Hepatic stellate cell (primary cell): ENCODE measurements at regions not wholly inside any gene's neighbourhood (a gene's known extent, or its start where the extent isn't known, plus 50 kb on each side); places are given as distances from the start of the nearest gene placed in this dataset.
"Not testable (repeated sequence)": the region's sequence is repeated elsewhere in the genome, so short reads cannot be mapped to it uniquely, and the experiment has no call there.

Experiments used
- DNase-seq: peaks from one replicate; pipeline ENCODE4 v3.0.0; 2011; ENCODE audit warnings: low spot score

GRCh38 chr12:54799966-54800365 lies 54.4 kb upstream of the MUCL1 start:
- not testable (repeated sequence) for DNase-seq

- no peak for DNase-seq
Measured at GRCh38 chr12:54798651-54799050, 55.7 kb upstream of the MUCL1 start.

- DNase-seq = no peak
Measured at GRCh38 chr12:54796991-54797390, 57.3 kb upstream of the MUCL1 start.

- DNase-seq = no peak
Measured at GRCh38 chr12:54795644-54796043, 58.7 kb upstream of the MUCL1 start.

GRCh38 chr12:54786081-54786480 lies 68.2 kb upstream of the MUCL1 start:
- DNase-seq = no peak

GRCh38 chr12:54784115-54784514 lies 70.2 kb upstream of the MUCL1 start:
- no peak for DNase-seq

GRCh38 chr12:54777031-54777430 lies 77.3 kb upstream of the MUCL1 start:
- DNase-seq = not testable (repeated sequence)

GRCh38 chr12:54773593-54773992 lies 80.7 kb upstream of the MUCL1 start:
- DNase-seq = no peak

- DNase-seq = no peak
Measured at GRCh38 chr12:54765652-54766051, 88.7 kb upstream of the MUCL1 start.

GRCh38 chr12:54762390-54762789 lies 91.9 kb upstream of the MUCL1 start:
- no peak for DNase-seq

- DNase-seq = peak; percentile 3
Measured at GRCh38 chr12:54759751-54760150, 94.6 kb upstream of the MUCL1 start.

GRCh38 chr12:54751493-54751892 lies 102.8 kb upstream of the MUCL1 start:
- no peak for DNase-seq

- DNase-seq = peak; percentile 18
Measured at GRCh38 chr12:54749191-54749818, 101.1 kb upstream of the DCD start.

GRCh38 chr12:54744590-54744989 lies 96.4 kb upstream of the DCD start:
- DNase-seq = no peak

- no peak for DNase-seq
Measured at GRCh38 chr12:54740882-54741281, 92.7 kb upstream of the DCD start.

GRCh38 chr12:54736549-54736948 lies 88.4 kb upstream of the DCD start:
- no peak for DNase-seq

GRCh38 chr12:54734196-54734950 lies 86.2 kb upstream of the DCD start:
- DNase-seq = no peak

- DNase-seq = peak; percentile 4
Measured at GRCh38 chr12:54725233-54725843, 77.2 kb upstream of the DCD start.

- no peak for DNase-seq
Measured at GRCh38 chr12:54723379-54724256, 75.5 kb upstream of the DCD start.

- DNase-seq = no peak
Measured at GRCh38 chr12:54721312-54721711, 73.1 kb upstream of the DCD start.

GRCh38 chr12:54719691-54720090 lies 71.5 kb upstream of the DCD start:
- DNase-seq = no peak

GRCh38 chr12:54716261-54716660 lies 68.1 kb upstream of the DCD start:
- DNase-seq = no peak
